GM18526 (cell line): ENCODE measurements at regions not wholly inside any gene's neighbourhood (a gene's known extent, or its start where the extent isn't known, plus 50 kb on each side); places are given as distances from the start of the nearest gene placed in this dataset.
A peak's percentile ranks its signal among the peaks of the same experiment; 100 is the strongest.

Experiments
- POLR2A ChIP-seq: IDR thresholded peaks from 3 replicates; pipeline ENCODE4 v1.6.1; 2011; ENCODE audit not compliant: insufficient read length; ENCODE audit errors: extremely low read depth

- TF ChIP-seq POLR2A: peak; percentile 41
Observed at GRCh38 chr9:89815903-89816573, 211.2 kb downstream of the GADD45G start.

GRCh38 chr9:89817151-89817950 is 212.5 kb downstream of the GADD45G start:
- no peak for TF ChIP-seq POLR2A

GRCh38 chr9:89820337-89820736 is 215.5 kb downstream of the GADD45G start:
- TF ChIP-seq POLR2A: no peak

- TF ChIP-seq POLR2A: no peak
Observed at GRCh38 chr9:89821081-89821480, 216.3 kb downstream of the GADD45G start.

GRCh38 chr9:89822996-89823395 is 218.2 kb downstream of the GADD45G start:
- no peak for TF ChIP-seq POLR2A

- TF ChIP-seq POLR2A: no peak
Observed at GRCh38 chr9:89825669-89826068, 220.9 kb downstream of the GADD45G start.

- TF ChIP-seq POLR2A: no peak
Observed at GRCh38 chr9:89826186-89826585, 221.4 kb downstream of the GADD45G start.

- no peak for TF ChIP-seq POLR2A
Observed at GRCh38 chr9:89829346-89829745, 224.5 kb downstream of the GADD45G start.

GRCh38 chr9:89835666-89836065 is 230.9 kb downstream of the GADD45G start:
- TF ChIP-seq POLR2A: no peak

GRCh38 chr9:89837162-89837933 is 232.5 kb downstream of the GADD45G start:
- no peak for TF ChIP-seq POLR2A

- no peak for TF ChIP-seq POLR2A
Observed at GRCh38 chr9:89837934-89838310, 233.1 kb downstream of the GADD45G start.

GRCh38 chr9:89838621-89839020 is 233.8 kb downstream of the GADD45G start:
- no peak for TF ChIP-seq POLR2A

GRCh38 chr9:89839449-89839848 is 234.6 kb downstream of the GADD45G start:
- no peak for TF ChIP-seq POLR2A

- TF ChIP-seq POLR2A: no peak
Observed at GRCh38 chr9:89839952-89840351, 235.1 kb downstream of the GADD45G start.

GRCh38 chr9:89841456-89841855 is 236.6 kb downstream of the GADD45G start:
- no peak for TF ChIP-seq POLR2A

- TF ChIP-seq POLR2A: no peak
Observed at GRCh38 chr9:89842267-89842768, 237.5 kb downstream of the GADD45G start.

- TF ChIP-seq POLR2A: no peak
Observed at GRCh38 chr9:89843074-89843473, 238.3 kb downstream of the GADD45G start.
